CD4-positive, alpha-beta T cell treated with Interleukin-12 subunit alpha and Interleukin-12 subunit beta, for 1 hour (primary cell): ENCODE measurements at regions not wholly inside any gene's neighbourhood (a gene's known extent, or its start where the extent isn't known, plus 50 kb on each side); places are given as distances from the start of the nearest gene placed in this dataset.
"Not testable (repeated sequence)": the region's sequence is repeated elsewhere in the genome, so short reads cannot be mapped to it uniquely, and the experiment has no call there.

ENCODE experiments used
- DNase-seq: peaks from one replicate; pipeline ENCODE4 v3.0.0-alpha.2; 2020

- no peak for DNase-seq
Observed at GRCh38 chr12:25797949-25798348, 160.5 kb upstream of the RASSF8 start.

DNA sequence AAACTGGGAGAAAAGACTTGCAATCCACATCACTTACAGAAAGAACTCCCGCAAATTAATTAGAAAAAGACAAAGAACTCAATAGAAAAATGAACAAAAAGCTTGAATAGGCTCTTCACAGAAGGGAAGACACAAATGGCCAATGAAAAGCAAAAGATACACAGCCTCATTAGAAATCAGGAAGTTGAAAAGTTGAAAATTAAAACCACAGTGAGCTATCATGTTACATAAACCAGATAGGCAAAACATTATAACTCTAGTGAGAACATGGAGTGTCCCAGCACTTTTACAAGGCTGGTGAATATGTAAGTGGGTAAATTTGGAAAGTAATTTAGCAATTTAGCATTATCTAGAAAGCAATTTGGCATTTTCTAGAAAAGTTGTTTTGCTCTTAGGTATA lies 158.4 kb upstream of the RASSF8 start:
- DNase-seq: no peak

GRCh38 chr12:25801734-25802133 lies 156.7 kb upstream of the RASSF8 start:
- no peak for DNase-seq

DNA sequence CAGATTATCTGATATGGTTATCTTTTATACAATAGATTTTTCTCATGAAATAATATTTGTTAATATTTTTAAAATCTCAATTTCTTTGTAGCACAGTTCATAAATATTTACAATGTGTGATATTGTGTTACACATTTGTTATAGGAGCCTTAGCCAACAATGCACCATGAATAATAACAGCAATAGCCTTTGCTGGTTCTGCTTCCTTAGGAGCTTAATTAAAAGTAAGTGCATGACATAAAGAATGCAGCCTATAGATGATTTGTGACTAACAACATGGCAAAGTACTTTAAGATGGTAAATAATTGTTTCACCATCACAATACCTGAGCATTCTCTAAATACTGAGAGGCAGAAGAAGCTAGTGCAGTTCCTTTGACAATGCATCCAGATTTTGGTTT lies 156.3 kb upstream of the RASSF8 start:
- no peak for DNase-seq

- not testable (repeated sequence) for DNase-seq
Observed at GRCh38 chr12:25803029-25803664, 155.3 kb upstream of the RASSF8 start.

DNA sequence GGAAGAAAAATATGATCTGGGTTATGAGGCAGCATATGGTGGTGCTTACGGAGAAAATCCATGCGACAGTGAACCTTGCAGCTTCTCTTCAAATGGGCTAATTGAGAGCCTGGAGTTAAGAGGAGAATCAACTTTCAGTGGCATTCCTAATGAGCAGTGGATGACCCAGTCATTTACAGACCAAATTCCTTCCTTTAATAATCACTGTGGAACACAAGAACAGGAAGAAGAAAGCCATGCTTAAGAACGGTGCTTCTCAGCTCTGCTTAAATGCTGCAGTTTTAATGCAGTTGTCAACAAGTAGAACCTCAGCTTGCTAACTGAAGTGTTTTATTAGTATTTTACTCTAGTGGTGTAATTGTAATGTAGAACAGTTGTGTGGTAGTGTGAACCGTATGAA lies 154.2 kb upstream of the RASSF8 start:
- DNase-seq: not testable (repeated sequence)

GRCh38 chr12:25806271-25806670 lies 152.2 kb upstream of the RASSF8 start:
- no peak for DNase-seq

DNA sequence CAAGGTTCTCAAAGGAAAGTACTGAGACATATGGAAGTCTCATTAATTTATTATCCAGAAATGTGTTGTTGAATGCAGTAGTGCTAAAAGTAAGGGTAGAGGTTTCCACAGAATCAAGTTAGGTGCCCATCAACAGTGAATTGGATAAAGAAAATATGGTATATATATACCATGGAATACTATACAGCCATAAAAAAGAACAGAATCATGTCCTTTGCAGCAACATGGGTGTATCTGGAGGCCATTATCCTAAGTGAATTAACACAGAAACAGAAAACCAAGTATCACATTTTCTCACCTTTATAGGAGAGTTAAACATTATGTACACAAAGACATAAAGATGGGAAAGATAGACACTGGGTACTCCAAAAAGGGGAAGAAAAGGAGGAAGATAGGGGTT lies 149.9 kb upstream of the RASSF8 start:
- DNase-seq: no peak

DNA sequence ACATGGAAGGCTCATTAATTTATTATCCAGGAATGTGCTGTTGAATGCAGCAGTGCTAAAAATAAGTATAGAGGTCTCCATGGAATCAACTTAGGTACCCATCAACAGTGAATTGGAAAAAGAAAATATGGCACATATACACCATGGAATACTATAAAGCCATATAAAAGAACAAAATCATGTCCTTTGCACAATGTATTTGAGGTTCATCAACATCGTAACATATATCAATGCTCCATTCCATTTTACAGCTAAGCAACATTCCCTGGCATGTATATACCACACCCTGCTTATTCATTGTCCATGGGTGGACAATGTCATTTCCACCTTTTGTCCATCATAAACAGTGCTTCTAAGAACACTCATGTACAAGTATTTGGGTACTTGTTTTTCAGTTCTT lies 147.8 kb upstream of the RASSF8 start:
- no peak for DNase-seq

GRCh38 chr12:25811656-25812126 lies 146.8 kb upstream of the RASSF8 start:
- DNase-seq: no peak

- no peak for DNase-seq
Observed at GRCh38 chr12:25812295-25812694, 146.2 kb upstream of the RASSF8 start.

GRCh38 chr12:25813843-25814242 lies 144.6 kb upstream of the RASSF8 start:
- no peak for DNase-seq

- no peak for DNase-seq
Observed at GRCh38 chr12:25816637-25817036, 141.8 kb upstream of the RASSF8 start.

- no peak for DNase-seq
Observed at GRCh38 chr12:25817166-25817565, 141.3 kb upstream of the RASSF8 start.

DNA sequence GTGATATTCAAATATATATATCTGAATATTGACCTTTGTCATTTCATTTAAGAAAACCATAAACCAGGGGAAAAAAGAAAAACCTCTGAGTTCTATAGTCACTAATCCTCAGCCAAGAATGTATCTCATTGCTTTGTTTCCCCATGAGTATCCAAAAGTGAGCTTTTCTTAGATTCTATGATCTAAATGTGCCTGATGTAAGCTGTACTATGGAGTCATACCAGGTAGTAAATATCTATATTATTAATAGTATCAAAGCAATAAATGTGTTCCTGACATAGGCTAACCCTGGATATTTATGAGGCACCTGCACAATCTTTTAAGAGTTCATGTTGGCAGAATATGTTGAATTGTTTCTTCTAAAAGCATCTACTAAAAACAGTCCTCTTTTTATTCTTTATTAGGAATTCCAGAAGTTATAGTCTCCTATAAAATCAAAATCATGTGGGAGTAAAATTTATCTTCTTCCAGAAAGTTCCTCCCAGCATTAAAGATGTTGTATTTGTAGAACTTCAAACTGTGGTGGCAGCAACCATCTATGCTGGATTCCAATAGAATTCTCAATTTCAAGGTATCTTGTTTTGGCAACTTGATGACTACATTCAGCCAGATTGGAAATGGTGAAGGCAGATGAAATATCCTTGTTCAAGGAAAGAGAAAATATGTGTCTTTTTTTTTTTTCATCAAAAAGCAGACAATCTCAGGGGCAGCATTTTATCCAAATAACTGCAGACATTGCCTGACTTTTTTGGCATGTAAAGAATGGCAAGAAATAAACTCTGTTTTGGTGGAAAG lies 139.7 kb upstream of the RASSF8 start:
- no peak for DNase-seq

- no peak for DNase-seq
Observed at GRCh38 chr12:25819691-25820090, 138.8 kb upstream of the RASSF8 start.

GRCh38 chr12:25822281-25822680 lies 136.2 kb upstream of the RASSF8 start:
- DNase-seq: no peak

DNA sequence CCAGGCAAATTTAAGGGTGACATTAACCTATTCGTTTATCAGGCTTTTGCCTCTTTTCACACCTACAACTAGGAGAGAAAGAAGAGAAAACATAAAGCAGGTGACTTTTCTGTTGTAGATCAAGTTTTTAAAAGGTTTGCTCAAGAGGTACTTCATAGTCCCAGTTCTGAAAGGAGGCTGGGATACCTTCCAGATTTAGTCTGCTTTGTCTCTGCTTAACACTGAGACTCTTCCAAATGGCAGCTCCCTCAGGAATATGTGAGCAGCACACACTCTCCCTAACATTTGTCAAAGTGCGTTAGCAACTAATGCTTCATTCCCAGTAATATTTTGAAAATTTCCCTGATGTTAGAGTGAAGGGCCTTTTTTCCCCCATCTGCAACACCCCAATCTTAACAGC lies 133.7 kb upstream of the RASSF8 start:
- DNase-seq: no peak

DNA sequence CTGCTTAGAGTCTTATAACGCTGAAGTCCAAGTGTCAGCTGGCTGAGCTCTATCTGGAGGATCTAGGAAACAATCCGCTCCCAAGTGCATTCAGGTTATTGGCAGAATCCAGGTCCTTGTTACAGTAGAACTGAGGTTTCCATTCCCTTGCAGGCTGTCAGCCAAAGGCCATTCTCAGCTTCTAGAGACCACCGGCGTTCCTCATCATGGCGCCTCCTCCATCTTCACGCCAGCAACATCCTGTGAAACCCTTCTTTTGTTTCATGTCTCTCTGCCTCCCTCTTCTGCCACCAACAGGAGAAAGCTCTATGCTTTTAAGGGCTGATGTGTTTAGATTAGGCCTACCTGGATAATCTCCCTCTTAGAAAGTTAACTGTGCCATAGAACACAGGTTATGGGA lies 133.0 kb upstream of the RASSF8 start:
- DNase-seq: no peak

- no peak for DNase-seq
Observed at GRCh38 chr12:25827141-25827540, 131.3 kb upstream of the RASSF8 start.

GRCh38 chr12:25827747-25828146 lies 130.7 kb upstream of the RASSF8 start:
- DNase-seq: no peak

DNA sequence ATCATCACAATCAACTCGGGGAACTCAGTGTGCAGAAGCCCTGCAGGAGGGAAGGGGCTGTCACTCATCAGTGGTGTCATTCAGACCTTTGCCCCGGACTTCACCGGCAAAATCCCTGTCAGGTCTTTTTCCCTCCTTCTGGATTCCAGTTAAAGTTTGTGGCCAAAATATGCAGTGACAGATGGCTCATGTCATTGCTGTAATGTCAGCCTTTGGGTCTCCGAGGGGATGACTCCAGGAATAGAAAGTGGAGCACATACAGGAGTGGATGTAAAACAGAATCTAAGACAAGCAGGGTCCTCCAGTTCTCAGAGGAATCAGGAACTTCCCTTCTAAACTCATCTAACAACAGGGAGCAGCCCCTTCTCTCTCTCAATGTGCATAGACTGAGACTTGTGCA lies 130.3 kb upstream of the RASSF8 start:
- DNase-seq: no peak

GRCh38 chr12:25829192-25829591 lies 129.3 kb upstream of the RASSF8 start:
- no peak for DNase-seq

DNA sequence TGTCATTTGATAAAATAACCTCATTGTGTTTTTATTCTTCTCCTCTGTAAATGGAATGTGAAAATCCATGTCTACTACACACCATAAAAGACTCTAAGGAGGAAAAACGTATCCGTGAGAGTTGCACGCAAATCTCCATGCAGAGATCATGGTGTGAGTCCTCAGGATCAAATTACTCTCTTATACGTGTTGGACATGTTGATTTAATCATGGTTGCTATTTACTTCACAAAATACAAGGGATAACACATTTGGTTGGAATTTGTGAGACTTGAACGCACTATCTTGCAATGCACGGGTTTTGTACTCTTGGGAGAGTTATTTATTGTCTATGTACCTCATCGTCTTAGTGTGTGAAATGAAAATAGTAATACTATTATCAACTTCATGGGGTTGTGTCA lies 128.0 kb upstream of the RASSF8 start:
- no peak for DNase-seq

GRCh38 chr12:25833657-25834056 lies 124.8 kb upstream of the RASSF8 start:
- no peak for DNase-seq
